IMR-90 (cell line): ENCODE measurements at regions not wholly inside any gene's neighbourhood (a gene's known extent, or its start where the extent isn't known, plus 50 kb on each side); places are given as distances from the start of the nearest gene placed in this dataset.
A peak's percentile ranks its signal among the peaks of the same experiment; 100 is the strongest.
"Not testable (repeated sequence)": the region's sequence is repeated elsewhere in the genome, so short reads cannot be mapped to it uniquely, and the experiment has no call there.

Experiments used
- ATAC-seq: fragments of 200-7000 bp; cut with Tn5 transposase; 2 replicates; pipeline ENCODE4 v1.9.1; 2020; ENCODE audit warnings: low read depth, mild to moderate bottlenecking, moderate library complexity
- BruUV-seq: library from RNA; stranded (reverse); fragments of 400-500 nt; replicated peaks from 2 replicates; lab custom pipeline; 2021; lab: Mats Ljungman, UMichigan
- CTCF ChIA-PET: fragments of 300-600 bp; formaldehyde crosslinking; extraction: SDS; loops from one replicate; lab custom pipeline; 2021; ENCODE audit warnings: antibody characterized with exemption; lab: Yijun Ruan, JAX
- POLR2A ChIA-PET: fragments of 300-600 bp; sonication (Branson Sonifier 250); formaldehyde crosslinking; loops from one replicate; lab custom pipeline; 2022; ENCODE audit warnings: antibody characterized with exemption; ENCODE audit not compliant: unreplicated experiment; lab: Charles Lee
- DNase-seq: peaks from one replicate; pipeline ENCODE4 v3.0.0; 2013
- H2AFZ ChIP-seq: replicated peaks from 2 replicates; pipeline ENCODE3; 2013; ENCODE audit warnings: low read length, mild to moderate bottlenecking; ENCODE audit not compliant: poor library complexity
- H2AK5ac ChIP-seq: 2 replicates; pipeline ENCODE4 v1.6.1; 2013; ENCODE audit warnings: low read depth, low read length, inconsistent platforms
- H2AK9ac ChIP-seq: replicated peaks from 2 replicates; pipeline ENCODE3; 2013; ENCODE audit warnings: mild to moderate bottlenecking, low read depth, low read length, moderate library complexity; ENCODE audit not compliant: poor library complexity
- H2BK120ac ChIP-seq: 2 replicates; pipeline ENCODE4 v1.6.1; 2013; ENCODE audit warnings: low read depth, low read length, inconsistent platforms
- H2BK15ac ChIP-seq: 3 replicates; pipeline ENCODE4 v1.6.1; 2013; ENCODE audit warnings: low read depth, low read length, inconsistent platforms
- H2BK20ac ChIP-seq: 2 replicates; pipeline ENCODE4 v1.6.1; 2013; ENCODE audit warnings: low read depth, mild to moderate bottlenecking, inconsistent platforms, low read length, moderate library complexity
- H2BK5ac ChIP-seq: 2 replicates; pipeline ENCODE4 v1.6.1; 2013; ENCODE audit warnings: mild to moderate bottlenecking, low read depth, low read length, inconsistent platforms; ENCODE audit not compliant: poor library complexity, severe bottlenecking
- H3K14ac ChIP-seq: replicated peaks from 2 replicates; pipeline ENCODE4 v1.6.1; 2013; ENCODE audit warnings: low read depth, low read length, inconsistent platforms
- H3K18ac ChIP-seq: 2 replicates; pipeline ENCODE4 v1.6.1; 2013; ENCODE audit warnings: low read depth, low read length, control low read depth
- H3K23ac ChIP-seq: 2 replicates; pipeline ENCODE4 v1.6.1; 2013; ENCODE audit warnings: low read depth, low read length, inconsistent platforms
- H3K27ac ChIP-seq: 2 replicates; pipeline ENCODE4 v1.5.1; 2013; ENCODE audit warnings: mild to moderate bottlenecking, control low read depth, low read length; ENCODE audit not compliant: insufficient read depth
- H3K27me3 ChIP-seq: 2 replicates; pipeline ENCODE4 v1.6.1; 2013; ENCODE audit warnings: low read length; ENCODE audit not compliant: control insufficient read depth, insufficient read depth
- H3K36me3 ChIP-seq: 2 replicates; pipeline ENCODE4 v1.6.1; 2013; ENCODE audit warnings: low read length, mixed read lengths; ENCODE audit not compliant: control insufficient read depth, insufficient read depth
- H3K4ac ChIP-seq: 2 replicates; pipeline ENCODE4 v1.6.1; 2013; ENCODE audit warnings: low read depth, low read length, inconsistent platforms
- H3K4me1 ChIP-seq: 2 replicates; pipeline ENCODE4 v1.6.1; 2013; ENCODE audit warnings: low read length, mixed read lengths; ENCODE audit not compliant: control insufficient read depth, insufficient read depth
- H3K4me2 ChIP-seq: 2 replicates; pipeline ENCODE4 v1.6.1; 2013; ENCODE audit warnings: low read depth, mild to moderate bottlenecking, control low read depth, low read length, moderate library complexity
- H3K4me3 ChIP-seq: 2 replicates; pipeline ENCODE4 v1.5.1; 2013; ENCODE audit warnings: low read depth, mild to moderate bottlenecking, control low read depth, low read length, moderate library complexity; ENCODE audit not compliant: insufficient read depth
- H3K56ac ChIP-seq: 2 replicates; pipeline ENCODE4 v1.6.1; 2013; ENCODE audit warnings: low read length, inconsistent platforms; ENCODE audit not compliant: insufficient read depth; ENCODE audit errors: extremely low read depth
- H3K79me1 ChIP-seq, 2 experiments: 2 replicates each; pipeline ENCODE4 v1.6.1; 2013; ENCODE audit warnings: low read length in 2 of 2, inconsistent platforms in 1 of 2, low read depth in 1 of 2
- H3K9ac ChIP-seq: 2 replicates; pipeline ENCODE4 v1.6.1; 2013; ENCODE audit warnings: low read depth, low read length, control low read depth
- H3K9me1 ChIP-seq: 2 replicates; pipeline ENCODE4 v1.6.1; 2013; ENCODE audit warnings: low read length, inconsistent platforms; ENCODE audit not compliant: insufficient read depth
- H3K9me3 ChIP-seq: 2 replicates; pipeline ENCODE4 v1.6.1; 2013; ENCODE audit warnings: low read length; ENCODE audit not compliant: control insufficient read depth, insufficient read depth
- H4K20me1 ChIP-seq: 2 replicates; pipeline ENCODE4 v1.6.1; 2013; ENCODE audit warnings: low read length, inconsistent platforms; ENCODE audit not compliant: insufficient read depth
- H4K5ac ChIP-seq: 2 replicates; pipeline ENCODE4 v1.6.1; 2013; ENCODE audit warnings: mild to moderate bottlenecking, low read depth, low read length, control low read depth
- H4K8ac ChIP-seq, 2 experiments: 2 replicates each; pipeline ENCODE4 v1.6.1; 2013; ENCODE audit warnings: low read depth in 2 of 2, low read length in 2 of 2, control low read depth in 1 of 2, inconsistent platforms in 1 of 2
- H4K91ac ChIP-seq: 2 replicates; pipeline ENCODE4 v1.6.1; 2013; ENCODE audit warnings: low read depth, low read length, inconsistent platforms; ENCODE audit not compliant: insufficient read depth
- BHLHE40 ChIP-seq: fragments of 150-350 bp; IDR thresholded peaks from 2 replicates; pipeline ENCODE4 v1.6.1; 2016; ENCODE audit warnings: mild to moderate bottlenecking, low read depth, low read length
- CEBPB ChIP-seq: IDR thresholded peaks from 2 replicates; pipeline ENCODE4 v1.6.1; 2012; ENCODE audit warnings: low read depth, low read length, improper control_type of control experiment
- CHD1 ChIP-seq: IDR thresholded peaks from 2 replicates; pipeline ENCODE4 v1.6.1; 2012; ENCODE audit warnings: low read depth, low read length, improper control_type of control experiment
- MAFK ChIP-seq: IDR thresholded peaks from 2 replicates; pipeline ENCODE4 v1.6.1; 2012; ENCODE audit warnings: low read depth, low read length, improper control_type of control experiment
- MAZ ChIP-seq: IDR thresholded peaks from 2 replicates; pipeline ENCODE4 v1.6.1; 2012; ENCODE audit warnings: low read depth, mild to moderate bottlenecking, low read length, improper control_type of control experiment, moderate library complexity, borderline replicate concordance
- POLR2A ChIP-seq: IDR thresholded peaks from 2 replicates; pipeline ENCODE4 v1.6.1; 2012; ENCODE audit warnings: mild to moderate bottlenecking, low read depth, low read length
- RAD21 ChIP-seq: IDR thresholded peaks from 2 replicates; pipeline ENCODE4 v1.6.1; 2012; ENCODE audit warnings: low read length, improper control_type of control experiment
- RCOR1 ChIP-seq: IDR thresholded peaks from 2 replicates; pipeline ENCODE4 v1.6.1; 2012; ENCODE audit warnings: mild to moderate bottlenecking, low read length, improper control_type of control experiment; ENCODE audit not compliant: insufficient replicate concordance
- RFX5 ChIP-seq: IDR thresholded peaks from 2 replicates; pipeline ENCODE4 v1.8.0; 2012; ENCODE audit warnings: low read depth, mild to moderate bottlenecking, low read length, moderate library complexity
- SMC3 ChIP-seq: fragments of 150-350 bp; IDR thresholded peaks from 2 replicates; pipeline ENCODE4 v1.6.1; 2016; ENCODE audit warnings: low read depth, mild to moderate bottlenecking, antibody characterized with exemption, low read length, moderate library complexity
- USF2 ChIP-seq: fragments of 150-350 bp; IDR thresholded peaks from 2 replicates; pipeline ENCODE4 v1.6.1; 2017; ENCODE audit warnings: mild to moderate bottlenecking, antibody characterized with exemption, low read length, low read depth
- WGBS, 2 experiments: methylation state at CpG; one replicate each; pipeline versions ENCODE4 v1.1.5 to v1.1.7; 2013; ENCODE audit warnings: missing lambda C conversion rate in 2 of 2; ENCODE audit not compliant: insufficient read length in 1 of 2; ENCODE audit errors: extremely low coverage in 2 of 2; 5-methylcytosine and 5-hydroxymethylcytosine counted together
- dilution Hi-C: fragments of 300-500 bp; cut with HindIII; formaldehyde crosslinking; loops from one replicate; pipeline ENCODE4 v1.14.3; 2018; ENCODE audit warnings: low sequenced_read_pairs; ENCODE audit not compliant: unreplicated experiment
- in situ Hi-C: fragments of 300-500 bp; cut with MboI; formaldehyde crosslinking; loops from 3 replicates; pipeline ENCODE4 v1.14.3; 2019; ENCODE audit warnings: low sequenced_read_pairs, inconsistent platforms, mixed read lengths
- intact Hi-C: fragments of 100-400 bp; cut with micrococcal nuclease; formaldehyde crosslinking; loops from 2 replicates; pipeline ENCODE4 v1.10.0; 2022

GRCh38 chr3:76532158-76532822 is 507.6 kb upstream of the ROBO2 start:
- dilution Hi-C loops: no loop called here

GRCh38 chr3:76533710-76534109 is 506.2 kb upstream of the ROBO2 start:
- CTCF ChIA-PET, H3K27ac ChIP-seq, BruUV-seq, H3K9me1 ChIP-seq, H2AK5ac ChIP-seq, H4K91ac ChIP-seq, ATAC-seq, H3K4me3 ChIP-seq, POLR2A ChIA-PET, H3K79me1 ChIP-seq, H4K8ac ChIP-seq, H3K23ac ChIP-seq, H2BK5ac ChIP-seq, H2BK120ac ChIP-seq, H3K18ac ChIP-seq, H3K4me2 ChIP-seq, H3K4ac ChIP-seq, in situ Hi-C loops, intact Hi-C loops, H3K9me3 ChIP-seq, H3K14ac ChIP-seq, H3K36me3 ChIP-seq, dilution Hi-C loops, H2AFZ ChIP-seq, H3K4me1 ChIP-seq, H3K9ac ChIP-seq, H4K5ac ChIP-seq, H3K56ac ChIP-seq, H4K20me1 ChIP-seq, H3K27me3 ChIP-seq, H2BK20ac ChIP-seq, H2BK15ac ChIP-seq, H2AK9ac ChIP-seq: not testable (repeated sequence)
- 33% methylated on average over 1 of the region's 4 CpGs; no CpG with 5 or more reads in 1 of the 2 experiments for WGBS, 2 experiments
- DNase-seq: peak; percentile 10

More at GRCh38 chr3:76532158-76532822, 507.6 kb upstream of the ROBO2 start:
- Histone ChIP-seq H2AFZ (no peak overlapping the region), H3K4me3 (no peak overlapping the region), H3K9me3 (no peaks in the 10 kb centered on the region), H4K91ac (no peak overlapping the region), H4K8ac (no peak overlapping the region), H3K27ac (no peak overlapping the region), H2AK5ac (no peak overlapping the region), H2BK20ac (no peak overlapping the region), H3K56ac (no peak overlapping the region), H3K9me1 (no peaks in the 10 kb centered on the region), H3K14ac (no peak overlapping the region), H3K9ac (no peak overlapping the region), H3K27me3 (no peaks in the 10 kb centered on the region), H3K4ac (no peak overlapping the region), H3K4me1 (no peaks in the 10 kb centered on the region), H3K79me1 (no peaks in the 10 kb centered on the region), H4K20me1 (no peaks in the 10 kb centered on the region), H4K5ac (no peak overlapping the region), H3K36me3 (no peaks in the 10 kb centered on the region), H3K23ac (no peak overlapping the region), H2BK5ac (no peak overlapping the region), H2AK9ac (no peak overlapping the region), H3K4me2 (no peak overlapping the region), H2BK120ac (no peak overlapping the region), H3K18ac (no peak overlapping the region), H2BK15ac (no peak overlapping the region)
- ATAC-seq (no peak), DNase-seq (no peak)
- no TSS peak for BruUV-seq
- ChIA-PET POLR2A (no interaction called here), CTCF (no interaction called here)
- no peak for TF ChIP-seq MAFK
- TF ChIP-seq BHLHE40: no peak
- TF ChIP-seq RCOR1: no peak
- TF ChIP-seq RFX5: no peak
- no peak for TF ChIP-seq CHD1
- no peak for TF ChIP-seq USF2
- no peak for TF ChIP-seq SMC3
- TF ChIP-seq MAZ: no peak
- TF ChIP-seq POLR2A: no peak
- TF ChIP-seq CEBPB: no peak
- TF ChIP-seq RAD21: no peak
- in situ Hi-C loops: no loop called here
- no CpG with 5 or more reads among the region's 2 CpGs for WGBS, 2 experiments
- intact Hi-C loops: no loop called here
